ENCODE measurements at regions not wholly inside any gene's neighbourhood (a gene's known extent, or its start where the extent isn't known, plus 50 kb on each side); places are given as distances from the start of the nearest gene placed in this dataset.
"Not testable (repeated sequence)": the region's sequence is repeated elsewhere in the genome, so short reads cannot be mapped to it uniquely, and the experiment has no call there.

DNA sequence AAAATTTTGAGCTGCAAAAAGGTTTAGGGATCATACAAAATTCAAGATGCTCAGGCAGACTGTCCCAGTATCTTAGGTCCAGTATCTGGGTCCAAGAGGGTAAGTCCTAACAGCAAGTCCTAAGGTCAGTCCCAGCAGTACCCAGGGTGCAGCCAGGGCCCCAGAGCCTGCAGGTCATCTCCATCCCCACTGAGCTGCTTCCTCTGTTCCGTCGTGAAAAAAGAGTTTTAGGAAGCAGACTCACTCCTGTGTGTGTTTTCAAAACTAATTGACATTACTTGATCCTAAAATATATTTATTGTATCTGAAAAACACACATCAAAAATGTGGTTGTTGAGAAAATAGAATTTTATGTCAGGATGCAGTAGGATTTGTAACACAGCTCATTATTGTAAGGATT, 69.9 kb upstream of the ALKAL2 start:
- no peak for DNase-seq (ENCODE audit: low read depth in 4 of 4, low spot score in 3 of 4)

DNA sequence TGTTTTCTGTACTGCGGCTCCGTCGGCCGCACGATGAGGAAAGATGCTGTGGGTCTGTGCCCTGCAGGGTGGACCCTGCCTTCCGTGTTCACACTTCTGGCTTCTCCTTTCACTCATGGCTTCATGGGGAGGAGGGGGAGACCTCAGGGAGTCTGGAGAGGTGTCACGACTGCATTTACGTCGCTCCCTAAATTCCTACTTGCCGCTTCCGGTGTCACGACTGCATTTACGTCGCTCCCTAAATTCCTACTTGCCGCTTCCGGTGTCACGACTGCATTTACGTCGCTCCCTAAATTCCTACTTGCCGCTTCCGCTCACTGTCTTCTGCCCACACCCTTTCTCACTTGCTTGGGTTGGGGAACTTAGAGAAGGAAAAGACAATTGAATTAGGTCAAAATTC, 68.4 kb upstream of the ALKAL2 start:
- not testable (repeated sequence) for DNase-seq (ENCODE audit: low read depth in 4 of 4, low spot score in 3 of 4)

DNA sequence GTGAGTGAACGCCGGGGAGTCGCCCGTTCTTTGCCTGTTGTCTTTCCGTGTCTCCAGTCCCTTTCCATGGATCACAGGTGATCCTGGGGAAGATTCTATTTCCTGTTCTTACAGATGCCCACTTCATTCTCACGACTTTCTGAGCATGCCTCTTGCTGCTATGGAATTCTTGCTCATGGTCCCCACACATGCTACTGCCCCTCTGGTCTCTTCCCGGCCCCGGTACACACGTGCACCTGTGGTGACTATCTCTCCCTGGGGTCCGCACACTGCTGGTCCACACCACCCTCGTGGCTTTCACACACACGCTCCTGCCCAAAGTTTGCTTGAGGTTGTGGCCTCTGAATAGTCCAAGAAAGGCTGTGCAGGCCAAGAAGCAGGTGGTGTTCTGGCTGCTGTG, 67.9 kb upstream of the ALKAL2 start:
- DNase-seq (ENCODE audit: low read depth in 4 of 4, low spot score in 3 of 4): no peak

DNA sequence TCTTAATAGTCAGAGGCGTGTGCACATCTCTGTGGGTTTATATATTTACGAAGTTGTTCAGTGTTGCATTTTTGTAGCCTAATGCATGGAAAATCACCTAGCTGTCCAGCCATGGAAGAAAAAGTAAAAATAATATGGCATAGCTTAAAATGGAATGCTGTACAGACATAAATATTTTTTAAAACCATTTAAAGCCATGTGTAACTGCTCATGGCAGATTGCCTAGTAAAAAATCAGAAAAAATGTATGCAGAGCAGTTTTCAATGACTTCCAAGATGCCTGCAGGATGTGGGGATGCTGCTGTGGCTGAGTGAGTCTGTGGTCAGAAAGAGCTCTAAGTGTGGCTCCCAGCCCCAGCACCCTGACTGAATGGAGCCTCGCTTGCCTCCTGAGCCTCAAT, 64.8 kb upstream of the ALKAL2 start:
- DNase-seq (ENCODE audit: low read depth in 4 of 4, low spot score in 3 of 4): no peak

DNA sequence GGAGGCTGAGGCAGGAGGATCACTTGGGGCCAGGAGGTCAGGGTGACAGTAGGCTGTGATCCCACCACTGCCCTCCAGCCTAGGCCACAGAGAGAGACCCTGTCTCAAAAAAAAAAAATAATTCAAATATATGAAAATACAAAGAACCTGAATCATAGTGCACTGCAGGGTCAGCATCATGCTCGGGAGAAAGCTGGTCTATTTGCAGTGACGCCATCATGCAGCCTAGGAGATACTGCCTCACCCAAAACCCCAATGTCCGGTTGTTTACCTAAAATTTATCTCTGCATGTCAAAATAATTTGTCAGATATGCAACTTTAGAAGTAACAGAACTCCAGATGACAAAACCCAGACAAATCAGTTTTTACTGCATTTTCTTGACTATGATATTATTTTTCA, 61.5 kb upstream of the ALKAL2 start:
- DNase-seq (ENCODE audit: low read depth in 4 of 4, low spot score in 3 of 4): no peak

DNA sequence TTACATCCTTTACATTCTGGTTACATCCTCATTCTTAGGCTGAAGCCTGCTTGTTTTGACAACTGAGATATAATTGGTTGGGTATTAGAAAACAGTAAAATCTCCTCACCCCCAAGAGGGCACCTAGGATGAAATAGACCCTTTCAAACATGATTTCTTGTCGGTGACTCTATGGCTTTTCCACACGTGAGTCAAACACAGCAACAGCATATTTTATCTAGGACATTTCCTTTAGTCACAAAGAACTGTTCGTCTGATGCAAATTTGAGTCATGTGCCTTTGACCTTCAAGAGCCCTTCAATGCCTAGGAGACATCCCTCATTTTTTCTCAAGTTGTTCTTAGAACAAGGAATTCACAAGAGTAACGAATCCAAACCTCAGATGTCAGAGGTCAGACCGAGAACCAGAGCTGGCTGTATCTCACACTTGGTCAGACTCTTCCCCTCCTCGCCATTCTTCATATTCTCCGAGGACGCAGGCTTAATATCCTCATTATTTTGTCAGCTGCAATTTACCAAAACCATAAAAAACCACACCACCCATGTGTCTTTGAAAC, 60.5 kb upstream of the ALKAL2 start:
- no peak for DNase-seq (ENCODE audit: low read depth in 4 of 4, low spot score in 3 of 4)

DNA sequence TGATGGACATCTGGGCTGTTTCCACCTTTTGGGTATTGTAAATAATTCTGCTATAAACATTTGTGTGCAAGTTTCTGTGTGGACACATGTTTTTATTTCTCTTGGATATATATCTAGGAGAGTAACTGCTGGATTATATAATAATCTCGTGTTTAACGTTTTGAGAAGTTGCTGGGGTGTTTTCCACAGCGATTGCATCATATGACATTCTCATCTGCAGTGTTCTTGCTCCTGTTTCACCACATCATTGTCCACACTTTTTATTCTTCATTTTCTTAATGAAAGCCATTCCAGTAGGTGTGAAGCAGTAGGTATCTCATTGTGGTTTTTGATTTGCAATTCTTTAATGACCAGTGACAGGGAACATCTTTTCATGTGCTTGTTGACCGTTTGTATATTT, 56.9 kb upstream of the ALKAL2 start:
- no peak for DNase-seq (ENCODE audit: low read depth in 4 of 4, low spot score in 3 of 4)

DNA sequence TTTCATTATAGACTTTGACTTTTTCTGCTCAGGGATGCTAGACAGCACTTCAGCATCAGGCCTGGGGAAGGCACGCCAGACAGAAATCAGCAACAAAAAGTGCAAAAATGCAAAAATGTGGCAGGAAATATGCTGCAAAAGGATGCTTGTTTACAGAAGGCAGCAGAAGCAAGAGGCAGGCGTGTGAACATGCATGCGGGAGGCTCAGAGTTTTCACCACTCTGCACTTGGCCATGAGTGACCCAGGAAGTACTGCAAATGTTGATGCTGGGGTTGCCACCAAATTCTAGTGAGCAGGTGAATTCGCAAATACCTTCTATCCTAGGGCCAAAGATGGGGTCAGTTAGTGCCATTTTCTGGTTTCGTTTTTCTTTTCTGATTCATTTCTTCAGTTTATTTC, 55.5 kb upstream of the ALKAL2 start:
- DNase-seq (ENCODE audit: low read depth in 4 of 4, low spot score in 3 of 4): no peak

DNA sequence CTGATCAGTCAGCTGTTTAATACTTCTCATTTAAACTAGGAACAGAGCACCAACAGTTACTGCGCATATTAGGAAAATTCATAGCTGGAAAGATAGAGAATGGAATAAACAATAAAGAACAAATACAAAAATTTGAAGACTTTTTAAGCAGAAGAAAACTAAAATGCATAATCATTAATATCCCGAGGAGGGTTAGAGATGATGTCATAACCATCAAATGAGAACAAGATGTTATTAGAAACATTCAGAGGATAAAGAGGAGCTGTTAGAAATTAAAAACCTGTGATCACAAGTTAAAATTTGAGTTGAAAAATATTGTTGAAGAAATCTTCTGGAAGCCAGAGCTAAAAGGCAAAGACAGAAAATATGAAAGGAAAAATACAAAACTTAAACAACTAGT, 54.0 kb upstream of the ALKAL2 start:
- DNase-seq (ENCODE audit: low read depth in 4 of 4, low spot score in 3 of 4): no peak

DNA sequence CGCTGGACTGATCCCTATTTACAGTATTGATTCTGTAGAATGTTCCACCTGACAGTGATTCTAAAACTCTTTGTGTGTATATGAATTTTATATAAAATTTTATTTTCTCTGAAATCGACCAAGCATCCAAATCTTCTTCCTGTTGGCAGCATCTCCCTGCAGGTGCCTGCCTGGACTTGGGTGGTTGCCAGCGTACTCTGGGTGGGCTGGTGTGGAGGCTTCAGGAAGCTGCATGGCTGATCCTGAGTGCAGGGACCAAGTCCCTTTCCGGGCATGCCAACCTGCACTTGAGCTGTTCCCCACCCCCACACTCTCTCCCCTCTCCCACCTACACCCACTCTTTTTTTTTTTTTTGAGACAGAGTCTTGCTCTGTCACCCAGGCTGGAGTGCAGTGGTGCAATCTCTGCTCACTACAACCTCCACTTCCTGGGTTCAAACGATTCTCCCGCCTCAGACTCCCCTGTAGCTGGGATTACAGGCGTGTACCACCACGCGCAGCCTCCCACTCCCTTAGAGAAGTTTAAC, 53.2 kb upstream of the ALKAL2 start:
- no peak for DNase-seq (ENCODE audit: low read depth in 4 of 4, low spot score in 3 of 4)

All from left renal pelvis (tissue), 4 donors.